ENCODE measurements at regions not wholly inside any gene's neighbourhood (a gene's known extent, or its start where the extent isn't known, plus 50 kb on each side); places are given as distances from the start of the nearest gene placed in this dataset.

DNA sequence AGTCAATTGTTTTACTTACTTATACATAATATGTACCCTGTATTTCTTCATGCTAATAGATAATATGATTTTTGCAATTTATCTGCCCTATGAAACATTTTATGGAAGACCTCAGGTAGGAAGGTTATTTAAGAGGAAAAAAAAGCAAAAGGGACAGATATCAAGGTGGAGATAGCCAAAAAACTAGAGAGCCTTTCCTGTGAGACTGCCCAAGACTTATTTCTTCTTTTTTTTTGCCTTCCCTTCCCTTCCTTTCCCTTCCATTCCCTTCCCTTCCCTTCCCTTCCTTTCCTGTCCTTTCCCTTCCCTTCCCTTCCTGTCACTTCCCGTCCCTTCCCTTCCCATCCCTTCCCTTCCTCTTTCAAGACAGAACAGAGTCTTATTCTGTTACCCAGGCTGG, 80.6 kb upstream of the HMCN1 start:
- Mint-ChIP-seq H3K4me3 (ENCODE audit: unreplicated experiment) (no peak overlapping the region), H3K27ac (ENCODE audit: unreplicated experiment) (no peak overlapping the region), H3K9me3 (ENCODE audit: unreplicated experiment) (peaks cover 29% of the 10 kb centered on the region), H3K4me1 (ENCODE audit: low read depth, unreplicated experiment) (peaks cover 20% of the 10 kb centered on the region), H3K27me3 (ENCODE audit: insufficient read depth, unreplicated experiment) (no peaks in the 10 kb centered on the region), H3K36me3 (ENCODE audit: insufficient read depth, unreplicated experiment) (no peaks in the 10 kb centered on the region)
- BruUV-seq (replicated peaks) = no TSS peak
- CTCF ChIA-PET = no interaction called here
- Histone ChIP-seq H3K27me3 (replicated peaks; ENCODE audit: control insufficient read depth, insufficient read depth, low read length) (no peaks in the 10 kb centered on the region), H3K4me1 (peaks cover 15% of the 10 kb centered on the region), H3K36me3 (ENCODE audit: control insufficient read depth, insufficient read depth, low read length) (no peaks in the 10 kb centered on the region), H3K9me3 (peaks cover 13% of the 10 kb centered on the region), H3K4me3 (ENCODE audit: low read depth, low read length) (no peak overlapping the region)
- DNase-seq = no peak
- TF ChIP-seq, protein P1, sequence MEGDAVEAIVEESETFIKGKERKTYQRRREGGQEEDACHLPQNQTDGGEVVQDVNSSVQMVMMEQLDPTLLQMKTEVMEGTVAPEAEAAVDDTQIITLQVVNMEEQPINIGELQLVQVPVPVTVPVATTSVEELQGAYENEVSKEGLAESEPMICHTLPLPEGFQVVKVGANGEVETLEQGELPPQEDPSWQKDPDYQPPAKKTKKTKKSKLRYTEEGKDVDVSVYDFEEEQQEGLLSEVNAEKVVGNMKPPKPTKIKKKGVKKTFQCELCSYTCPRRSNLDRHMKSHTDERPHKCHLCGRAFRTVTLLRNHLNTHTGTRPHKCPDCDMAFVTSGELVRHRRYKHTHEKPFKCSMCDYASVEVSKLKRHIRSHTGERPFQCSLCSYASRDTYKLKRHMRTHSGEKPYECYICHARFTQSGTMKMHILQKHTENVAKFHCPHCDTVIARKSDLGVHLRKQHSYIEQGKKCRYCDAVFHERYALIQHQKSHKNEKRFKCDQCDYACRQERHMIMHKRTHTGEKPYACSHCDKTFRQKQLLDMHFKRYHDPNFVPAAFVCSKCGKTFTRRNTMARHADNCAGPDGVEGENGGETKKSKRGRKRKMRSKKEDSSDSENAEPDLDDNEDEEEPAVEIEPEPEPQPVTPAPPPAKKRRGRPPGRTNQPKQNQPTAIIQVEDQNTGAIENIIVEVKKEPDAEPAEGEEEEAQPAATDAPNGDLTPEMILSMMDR (IDR thresholded peaks at IDR 0.05; ENCODE audit: insufficient read depth in 1 of 2, low read depth in 1 of 2, low read length in 1 of 2, severe bottlenecking in 1 of 2, unreplicated experiment in 1 of 2) = no peak
- intact Hi-C loops (cut with micrococcal nuclease; ENCODE audit: unreplicated experiment) = no loop called here
- POLR2A ChIA-PET = no interaction called here

DNA sequence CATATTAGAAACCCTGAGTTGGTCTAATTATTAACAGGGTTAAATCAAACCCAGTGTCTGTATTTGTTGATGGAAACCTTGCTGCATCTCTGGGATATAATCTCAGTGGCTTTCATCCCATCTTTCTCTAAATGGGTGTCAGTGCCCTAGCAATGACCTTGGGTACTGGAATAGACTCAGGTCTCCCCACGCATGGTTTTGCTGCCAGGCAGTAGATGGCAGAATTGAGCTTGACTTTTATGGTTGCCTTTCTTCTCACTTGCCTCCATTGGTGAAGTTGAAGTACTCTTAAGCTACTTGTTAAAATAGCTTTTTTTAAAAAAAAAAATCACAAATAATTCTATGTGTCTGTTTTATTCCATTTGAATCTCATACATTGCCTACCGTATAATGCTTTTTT, 81.8 kb upstream of the HMCN1 start:
- peaks cover 23% of the 10 kb centered on the region for H3K9me3 ChIP-seq
- BruUV-seq (replicated peaks) = no TSS peak
- Mint-ChIP-seq H3K4me1 (ENCODE audit: low read depth, unreplicated experiment) (peaks cover 20% of the 10 kb centered on the region), H3K27me3 (ENCODE audit: insufficient read depth, unreplicated experiment) (no peaks in the 10 kb centered on the region), H3K9me3 (ENCODE audit: unreplicated experiment) (peaks cover 21% of the 10 kb centered on the region), H3K27ac (ENCODE audit: unreplicated experiment) (no peak overlapping the region), H3K36me3 (ENCODE audit: insufficient read depth, unreplicated experiment) (no peaks in the 10 kb centered on the region), H3K4me3 (ENCODE audit: unreplicated experiment) (no peak overlapping the region)
- H3K27me3 ChIP-seq (replicated peaks; ENCODE audit: control insufficient read depth, insufficient read depth, low read length) = no peaks in the 10 kb centered on the region
- H3K36me3 ChIP-seq (ENCODE audit: control insufficient read depth, insufficient read depth, low read length) = no peaks in the 10 kb centered on the region
- intact Hi-C loops (cut with micrococcal nuclease; ENCODE audit: unreplicated experiment) = no loop called here
- no peak overlapping the region for H3K4me3 ChIP-seq (ENCODE audit: low read depth, low read length)
- H3K4me1 ChIP-seq = peaks cover 24% of the 10 kb centered on the region
- ChIA-PET POLR2A (no interaction called here), CTCF (interaction anchor here (1.1 to 1.4 kb wide), 2 partner anchors 29 to 57 kb away, joined by 3 to 5 read pairs; no protein-coding TSS in a partner anchor)
- no peak for DNase-seq
- TF ChIP-seq, protein P1 (IDR thresholded peaks at IDR 0.05; ENCODE audit: insufficient read depth in 1 of 2, low read depth in 1 of 2, low read length in 1 of 2, severe bottlenecking in 1 of 2, unreplicated experiment in 1 of 2) = no peak

DNA sequence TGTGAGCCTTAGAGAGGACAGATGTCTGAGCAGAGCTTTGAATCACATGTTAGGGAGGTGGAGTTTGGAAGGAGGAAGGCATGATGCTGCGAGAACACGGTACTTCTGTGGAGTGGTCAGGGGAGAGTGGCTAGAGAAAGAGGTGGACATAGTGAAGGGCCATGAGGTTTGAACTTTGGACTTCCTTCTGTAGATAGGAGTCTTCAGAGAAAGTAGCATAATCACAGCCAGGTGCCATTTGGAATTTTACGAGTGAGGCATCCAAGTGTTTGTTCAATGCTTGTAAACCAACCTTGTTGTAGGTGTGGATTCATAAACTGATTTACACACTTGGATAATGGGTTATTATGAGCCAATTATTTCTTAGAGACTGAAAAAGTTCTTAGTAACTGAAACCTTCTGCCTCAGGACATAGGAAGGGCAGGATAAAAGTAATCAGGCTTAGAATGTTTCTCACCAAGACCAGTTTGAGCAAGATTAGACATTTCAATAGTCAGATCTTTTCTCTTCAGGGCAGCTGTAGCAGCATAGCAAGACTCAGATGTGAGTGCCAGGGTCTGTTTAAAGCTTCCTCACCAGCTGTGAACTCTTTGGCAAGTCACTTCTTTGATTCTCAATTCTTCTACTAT, 83.5 kb upstream of the HMCN1 start:
- Histone ChIP-seq H3K36me3 (ENCODE audit: control insufficient read depth, insufficient read depth, low read length) (no peaks in the 10 kb centered on the region), H3K4me3 (ENCODE audit: low read depth, low read length) (no peak overlapping the region), H3K9me3 (peaks cover 28% of the 10 kb centered on the region), H3K4me1 (peaks cover 38% of the 10 kb centered on the region), H3K27me3 (replicated peaks; ENCODE audit: control insufficient read depth, insufficient read depth, low read length) (no peaks in the 10 kb centered on the region)
- Mint-ChIP-seq H3K27me3 (ENCODE audit: insufficient read depth, unreplicated experiment) (no peaks in the 10 kb centered on the region), H3K27ac (ENCODE audit: unreplicated experiment) (no peak overlapping the region), H3K4me1 (ENCODE audit: low read depth, unreplicated experiment) (peaks cover 32% of the 10 kb centered on the region), H3K9me3 (ENCODE audit: unreplicated experiment) (peaks cover 17% of the 10 kb centered on the region), H3K4me3 (ENCODE audit: unreplicated experiment) (no peak overlapping the region), H3K36me3 (ENCODE audit: insufficient read depth, unreplicated experiment) (peaks cover 12% of the 10 kb centered on the region)
- BruUV-seq (replicated peaks) = no TSS peak
- DNase-seq = peak; percentile 12 to 50
- TF ChIP-seq, protein P1 (IDR thresholded peaks at IDR 0.05; ENCODE audit: insufficient read depth in 1 of 2, low read depth in 1 of 2, low read length in 1 of 2, severe bottlenecking in 1 of 2, unreplicated experiment in 1 of 2) = no peak
- POLR2A ChIA-PET = no interaction called here
- CTCF ChIA-PET = no interaction called here
- intact Hi-C loops (cut with micrococcal nuclease; ENCODE audit: unreplicated experiment) = no loop called here
